Ovary (tissue), 7 donors: ENCODE measurements at regions not wholly inside any gene's neighbourhood (a gene's known extent, or its start where the extent isn't known, plus 50 kb on each side); places are given as distances from the start of the nearest gene placed in this dataset.

Experiments
- DNase-seq, 5 donors: peaks; one replicate each; pipeline ENCODE4 v3.0.0-alpha.2; 2019 to 2020
- H3K27ac ChIP-seq, 2 donors: fragments of 200-600 bp; one replicate each; pipeline versions ENCODE4 v1.5.1 to v1.8.0; 2019 to 2022
- H3K27me3 ChIP-seq: fragments of 200-600 bp; one replicate; pipeline ENCODE4 v1.8.0; 2022
- H3K36me3 ChIP-seq: fragments of 200-600 bp; sonication (generic); one replicate; pipeline ENCODE4 v1.5.1; 2019
- H3K4me1 ChIP-seq: one replicate; pipeline ENCODE4 v1.8.1; 2013; ENCODE audit warnings: mild to moderate bottlenecking, moderate library complexity; ENCODE audit not compliant: insufficient read depth
- H3K4me3 ChIP-seq: fragments of 200-600 bp; sonication (generic); one replicate; pipeline ENCODE4 v1.5.1; 2017
- H3K9me3 ChIP-seq, 2 donors: fragments of 200-600 bp in 1 of 2; sonication (generic) in 1 of 2; one replicate each; pipeline versions ENCODE4 v1.5.1 to v1.8.1; 2013 to 2019; ENCODE audit warnings: mild to moderate bottlenecking in 1 of 2, moderate library complexity in 1 of 2
- EP300 ChIP-seq: sonication (generic); formaldehyde crosslinking; IDR thresholded peaks from one replicate; pipeline ENCODE4 v1.6.1; 2017; ENCODE audit warnings: antibody characterized with exemption
- POLR2A ChIP-seq: fragments of 450-650 bp; IDR thresholded peaks from one replicate; pipeline ENCODE4 v1.6.1; 2017; ENCODE audit warnings: antibody characterized with exemption, mild to moderate bottlenecking, moderate library complexity
- WGBS, 3 donors: extraction: QIAGEN DNeasy Blood & Tissue Kit in 1 of 3; methylation state at CpG; one replicate each; pipeline versions ENCODE4 v1.1.5 to v1.1.7; 2013 to 2017; 5-methylcytosine and 5-hydroxymethylcytosine counted together
- intact Hi-C, 4 donors: fragments of 100-400 bp; cut with DNase I; formaldehyde crosslinking; loops; one replicate each; pipeline versions ENCODE4 v1.11.0 to v1.15.1; 2022 to 2023
- TF ChIP-seq, protein P1 (sequence below), 3 donors: fragments of 450-650 bp in 2 of 3; fragments of 200-600 bp in 1 of 3; IDR thresholded peaks; one replicate each; pipeline versions ENCODE4 v1.5.1 to v1.8.0; 2016 to 2022; ENCODE audit warnings: antibody characterized with exemption in 3 of 3, mild to moderate bottlenecking in 1 of 3
- donor health status: DM: no; HTN: no; CAD: no; lungs with moderate emphysema.
- donor health status: DM: no; HTN: no; CAD: no.
- donor health status: Bipolar disorder and iron deficiency.
- donor health status: DM: no; HTN: no; CAD: no.
- donor health status: DM: yes; HTN: yes; CAD: no.

DNA sequence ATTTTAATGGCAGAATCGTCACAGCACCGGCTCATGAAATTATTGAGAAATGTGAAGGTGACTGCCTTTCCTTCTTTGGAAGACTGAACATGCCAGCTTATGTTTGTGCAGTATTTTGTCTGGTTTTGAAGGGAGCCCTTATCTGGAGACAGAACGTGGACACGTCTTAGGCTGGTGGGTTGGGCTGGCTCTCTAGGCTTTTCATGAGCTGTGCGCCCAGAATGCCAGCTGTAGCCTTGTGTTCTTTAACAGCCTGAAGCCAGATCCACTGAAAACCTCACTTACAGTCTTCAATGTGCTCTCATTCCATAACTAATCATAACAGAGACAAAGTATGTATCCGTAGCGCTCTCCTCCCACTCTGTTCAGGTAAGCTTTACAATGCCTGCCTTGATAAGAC is 184.4 kb upstream of the HTR2A start:
- H3K4me1 ChIP-seq = no peaks in the 10 kb centered on the region
- H3K27me3 ChIP-seq = no peaks in the 10 kb centered on the region
- no peaks in the 10 kb centered on the region for H3K9me3 ChIP-seq
- intact Hi-C loops = no loop called here
- no peak for TF ChIP-seq POLR2A
- no peak for TF ChIP-seq EP300
- TF ChIP-seq, protein P1, sequence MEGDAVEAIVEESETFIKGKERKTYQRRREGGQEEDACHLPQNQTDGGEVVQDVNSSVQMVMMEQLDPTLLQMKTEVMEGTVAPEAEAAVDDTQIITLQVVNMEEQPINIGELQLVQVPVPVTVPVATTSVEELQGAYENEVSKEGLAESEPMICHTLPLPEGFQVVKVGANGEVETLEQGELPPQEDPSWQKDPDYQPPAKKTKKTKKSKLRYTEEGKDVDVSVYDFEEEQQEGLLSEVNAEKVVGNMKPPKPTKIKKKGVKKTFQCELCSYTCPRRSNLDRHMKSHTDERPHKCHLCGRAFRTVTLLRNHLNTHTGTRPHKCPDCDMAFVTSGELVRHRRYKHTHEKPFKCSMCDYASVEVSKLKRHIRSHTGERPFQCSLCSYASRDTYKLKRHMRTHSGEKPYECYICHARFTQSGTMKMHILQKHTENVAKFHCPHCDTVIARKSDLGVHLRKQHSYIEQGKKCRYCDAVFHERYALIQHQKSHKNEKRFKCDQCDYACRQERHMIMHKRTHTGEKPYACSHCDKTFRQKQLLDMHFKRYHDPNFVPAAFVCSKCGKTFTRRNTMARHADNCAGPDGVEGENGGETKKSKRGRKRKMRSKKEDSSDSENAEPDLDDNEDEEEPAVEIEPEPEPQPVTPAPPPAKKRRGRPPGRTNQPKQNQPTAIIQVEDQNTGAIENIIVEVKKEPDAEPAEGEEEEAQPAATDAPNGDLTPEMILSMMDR (IDR thresholded peaks at IDR 0.05) = no peak
- H3K27ac ChIP-seq = no peak overlapping the region
- WGBS, 3 donors = 54 to 71% (median 56%) methylated on average over 7 of the region's 7 CpGs
- H3K36me3 ChIP-seq = no peaks in the 10 kb centered on the region
- no peak overlapping the region for H3K4me3 ChIP-seq
- DNase-seq = no peak

DNA sequence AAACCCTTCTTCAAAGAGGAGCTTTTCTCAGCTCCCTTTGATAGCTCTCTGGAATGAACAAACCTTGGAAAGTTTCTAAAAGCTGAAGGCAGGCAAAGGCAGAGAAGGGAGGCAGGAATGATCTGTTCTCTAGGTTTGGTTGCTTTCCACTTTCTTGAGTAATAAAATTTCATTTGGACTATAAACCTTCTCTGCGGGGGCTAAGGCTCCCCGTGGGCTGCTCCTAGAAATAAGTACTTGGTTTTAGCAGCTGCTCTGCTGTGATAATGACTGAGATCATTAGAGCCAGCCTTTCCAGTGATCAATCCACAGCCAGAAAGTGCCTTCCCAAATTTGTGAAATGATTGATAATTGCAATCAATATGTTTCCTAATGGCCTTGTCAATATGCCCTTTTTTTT is 183.8 kb upstream of the HTR2A start:
- H3K27me3 ChIP-seq = no peaks in the 10 kb centered on the region
- no peak overlapping the region for H3K4me3 ChIP-seq
- no peaks in the 10 kb centered on the region for H3K9me3 ChIP-seq
- TF ChIP-seq POLR2A (no peak), EP300 (no peak)
- TF ChIP-seq, protein P1 (IDR thresholded peaks at IDR 0.05) = no peak
- no peaks in the 10 kb centered on the region for H3K36me3 ChIP-seq
- no peak overlapping the region for H3K27ac ChIP-seq
- intact Hi-C loops = no loop called here
- no peak for DNase-seq
- no peaks in the 10 kb centered on the region for H3K4me1 ChIP-seq
- 12 to 29% (median 28%) methylated on average over 2 of the region's 2 CpGs for WGBS, 3 donors

DNA sequence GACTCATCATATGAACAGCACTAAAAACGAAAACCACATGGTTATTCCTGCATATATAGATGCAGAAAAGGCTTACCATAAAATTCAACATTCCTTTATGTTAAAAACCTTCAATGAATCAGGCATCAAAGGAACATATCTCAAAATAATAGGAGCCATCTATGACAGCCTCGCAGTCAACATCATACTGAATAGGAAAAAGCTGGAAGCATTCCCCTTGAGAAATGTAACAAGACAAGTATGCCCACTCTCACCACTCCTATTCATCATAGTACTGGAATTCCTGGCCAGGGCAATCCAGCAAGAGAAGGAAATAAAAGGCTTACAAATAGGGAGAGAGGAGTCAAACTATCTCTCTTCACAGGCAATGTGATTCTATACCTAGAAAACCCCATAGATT is 179.6 kb upstream of the HTR2A start:
- H3K4me3 ChIP-seq = no peak overlapping the region
- no peaks in the 10 kb centered on the region for H3K36me3 ChIP-seq
- H3K9me3 ChIP-seq = peaks cover 0 to 4% of the 10 kb centered on the region in 2 donors
- no peak overlapping the region for H3K27ac ChIP-seq
- DNase-seq = no peak
- TF ChIP-seq EP300 (no peak), POLR2A (no peak)
- TF ChIP-seq, protein P1 (IDR thresholded peaks at IDR 0.05) = no peak
- H3K4me1 ChIP-seq = no peaks in the 10 kb centered on the region
- intact Hi-C loops = no loop called here
- WGBS, 3 donors = 66 to 73% (median 68%) methylated on average over 2 of the region's 2 CpGs
- no peaks in the 10 kb centered on the region for H3K27me3 ChIP-seq

DNA sequence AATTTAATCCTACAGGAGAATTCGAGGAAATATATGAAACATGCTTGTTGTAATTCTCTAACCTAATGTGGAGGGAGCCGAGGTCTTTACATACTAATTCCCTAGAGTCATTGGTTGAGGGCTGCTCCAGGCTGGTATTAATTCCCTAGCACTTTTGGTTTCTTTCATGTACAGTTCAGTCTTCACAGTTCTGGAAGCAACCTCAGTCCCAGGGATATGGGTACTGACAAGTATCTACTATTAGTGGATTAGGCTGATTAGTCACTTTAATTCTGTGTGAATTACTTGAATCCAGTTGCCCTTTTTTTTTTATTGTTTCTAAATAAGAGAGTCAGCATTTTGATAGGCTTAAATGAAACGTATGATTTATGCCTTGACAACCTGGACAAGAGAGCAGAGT is 172.3 kb upstream of the HTR2A start:
- no peaks in the 10 kb centered on the region for H3K27me3 ChIP-seq
- 72 to 81% (median 77%) methylated on average over 3 of the region's 3 CpGs for WGBS, 3 donors
- no peak overlapping the region for H3K27ac ChIP-seq
- H3K4me1 ChIP-seq = no peaks in the 10 kb centered on the region
- no peak overlapping the region for H3K4me3 ChIP-seq
- no peak for DNase-seq
- no peak for TF ChIP-seq EP300
- TF ChIP-seq POLR2A = no peak
- TF ChIP-seq, protein P1 (IDR thresholded peaks at IDR 0.05) = no peak
- no peaks in the 10 kb centered on the region for H3K36me3 ChIP-seq
- no peaks in the 10 kb centered on the region for H3K9me3 ChIP-seq
- intact Hi-C loops = no loop called here

DNA sequence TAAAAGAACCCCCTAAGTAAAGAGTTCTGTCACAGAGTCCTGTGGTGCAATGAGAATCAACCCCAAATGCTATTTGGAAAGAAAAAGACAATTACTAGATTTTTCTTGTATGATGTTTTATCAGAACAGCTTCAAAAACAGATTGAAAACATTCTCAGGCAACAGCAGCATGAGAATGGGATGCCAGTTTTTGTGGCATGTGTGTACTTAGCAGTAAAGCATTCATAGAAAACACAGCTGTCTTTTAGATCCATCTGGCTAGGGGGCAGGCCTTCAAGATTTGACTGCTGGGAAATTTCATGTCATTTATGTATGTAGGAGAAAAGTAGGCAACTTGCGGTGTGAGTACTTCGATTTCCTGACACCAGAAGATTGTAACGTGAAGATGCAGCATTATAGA is 170.5 kb upstream of the HTR2A start:
- TF ChIP-seq EP300 (no peak), POLR2A (no peak)
- TF ChIP-seq, protein P1 (IDR thresholded peaks at IDR 0.05) = no peak
- no peak for DNase-seq
- intact Hi-C loops = no loop called here
- H3K27ac ChIP-seq = no peak overlapping the region
- H3K9me3 ChIP-seq = no peaks in the 10 kb centered on the region
- no peaks in the 10 kb centered on the region for H3K27me3 ChIP-seq
- no peak overlapping the region for H3K4me3 ChIP-seq
- 79 to 88% (median 85%) methylated on average over 3 of the region's 3 CpGs for WGBS, 3 donors
- H3K4me1 ChIP-seq = no peaks in the 10 kb centered on the region
- no peaks in the 10 kb centered on the region for H3K36me3 ChIP-seq
